SIG-M5 treated with dmso at 0.1 percent for 504 hours (cell line): ENCODE measurements at regions not wholly inside any gene's neighbourhood (a gene's known extent, or its start where the extent isn't known, plus 50 kb on each side); places are given as distances from the start of the nearest gene placed in this dataset.
"Not testable (repeated sequence)": the region's sequence is repeated elsewhere in the genome, so short reads cannot be mapped to it uniquely, and the experiment has no call there.

Source experiments
- DNase-seq: peaks from one replicate; lab custom pipeline; 2025; ENCODE audit not compliant: unreplicated experiment; lab: John Stamatoyannopoulos, UW

- DNase-seq = not testable (repeated sequence)
Observed at GRCh38 chr1:242914729-242915128, 340.4 kb downstream of the CEP170 start.

GRCh38 chr1:242912855-242913254 is 342.2 kb downstream of the CEP170 start:
- DNase-seq = not testable (repeated sequence)

GRCh38 chr1:242900558-242900957 is 354.5 kb downstream of the CEP170 start:
- DNase-seq = not testable (repeated sequence)

DNA sequence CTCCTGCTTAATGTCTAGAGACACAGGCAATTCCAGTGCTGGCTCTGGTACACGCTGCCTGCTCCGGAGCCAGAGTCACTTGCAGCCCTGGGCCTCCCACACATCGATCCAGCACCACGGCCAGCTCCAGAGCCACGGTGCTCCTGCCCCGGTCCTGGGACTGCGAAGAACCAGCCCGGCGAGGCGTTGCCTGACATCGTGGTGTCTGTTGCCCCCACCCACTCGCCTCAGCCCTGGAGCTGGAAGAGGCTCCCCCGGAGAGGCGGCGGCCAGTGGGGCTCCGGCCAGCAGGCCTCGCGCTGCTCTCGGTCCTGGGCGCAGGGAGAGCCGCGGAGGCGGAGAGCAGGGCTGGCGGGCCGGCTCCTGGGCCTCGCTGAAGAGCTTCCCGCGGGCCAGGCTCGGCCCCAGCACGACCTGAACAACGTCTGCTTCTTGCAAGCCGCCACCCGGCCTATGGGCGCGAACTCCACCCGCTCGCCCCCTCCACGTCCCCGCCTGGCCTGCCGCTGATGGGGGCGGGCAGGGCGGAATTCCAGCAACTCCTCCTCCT is 364.8 kb downstream of the CEP170 start:
- no peak for DNase-seq

DNA sequence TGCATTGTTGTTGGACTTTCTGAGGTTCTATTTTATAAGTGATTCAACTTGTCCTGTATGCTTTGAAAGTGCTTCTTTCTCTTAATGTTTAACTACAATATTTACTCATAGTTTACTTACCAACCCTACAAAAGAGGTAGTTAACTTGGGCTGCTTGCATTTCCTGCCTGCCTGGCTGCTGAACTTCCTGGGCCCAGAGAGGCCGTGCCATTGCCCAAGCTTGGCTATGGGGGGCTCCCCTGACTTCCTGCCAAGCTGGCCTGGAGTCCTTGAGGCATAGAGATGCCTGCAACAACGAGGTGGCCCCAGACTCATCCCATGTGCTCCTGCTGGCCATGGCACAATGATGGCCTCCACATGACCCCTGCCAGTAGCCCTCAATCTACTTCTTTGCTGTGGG is 361.6 kb upstream of the PLD5 start:
- DNase-seq = no peak

- DNase-seq = not testable (repeated sequence)
Observed at GRCh38 chr1:242880022-242880421, 355.5 kb upstream of the PLD5 start.

GRCh38 chr1:242877743-242878142 is 353.2 kb upstream of the PLD5 start:
- DNase-seq = no peak

- no peak for DNase-seq
Observed at GRCh38 chr1:242877229-242877628, 352.7 kb upstream of the PLD5 start.

DNA sequence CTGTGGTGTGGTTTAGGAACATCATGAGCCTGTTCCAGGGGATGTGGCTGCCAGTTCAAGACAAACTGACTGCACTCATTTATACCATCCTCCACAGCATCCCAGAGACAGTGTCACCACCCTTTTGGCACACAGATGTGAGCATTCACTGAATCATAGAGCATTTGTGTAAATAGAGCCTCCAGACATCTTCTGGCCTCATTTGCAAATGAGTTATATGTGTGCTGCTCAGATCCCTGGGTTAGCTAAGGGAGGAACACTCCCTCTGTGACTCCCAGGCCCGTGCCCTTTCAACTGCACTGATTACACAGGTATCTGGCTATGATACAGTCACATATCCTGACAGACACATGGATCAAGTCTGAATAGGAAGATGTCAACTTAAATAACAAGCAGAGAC is 351.5 kb upstream of the PLD5 start:
- no peak for DNase-seq

- no peak for DNase-seq
Observed at GRCh38 chr1:242873661-242874060, 349.2 kb upstream of the PLD5 start.

DNA sequence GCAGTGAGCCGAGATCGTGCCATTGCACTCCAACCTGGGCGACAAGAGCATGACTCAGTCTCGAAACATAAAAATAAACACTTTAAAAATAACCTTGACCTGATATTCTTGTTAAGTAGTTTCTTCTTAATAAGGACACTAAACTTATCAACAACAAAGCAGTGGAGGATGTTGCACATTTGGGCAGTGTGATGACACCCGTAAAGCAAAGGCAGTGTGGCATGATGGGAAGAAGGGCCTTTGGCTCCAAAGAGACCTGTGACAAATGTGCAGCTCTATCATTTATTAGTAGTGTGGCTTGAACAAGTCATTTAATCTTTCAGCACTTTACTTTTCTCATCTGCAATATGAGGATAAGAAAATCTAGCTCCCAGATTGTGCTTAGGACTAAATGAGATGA is 348.0 kb upstream of the PLD5 start:
- no peak for DNase-seq

GRCh38 chr1:242871471-242872030 is 347.1 kb upstream of the PLD5 start:
- DNase-seq = no peak

GRCh38 chr1:242870966-242871365 is 346.5 kb upstream of the PLD5 start:
- DNase-seq = no peak

- DNase-seq = no peak
Observed at GRCh38 chr1:242856289-242856688, 331.8 kb upstream of the PLD5 start.

GRCh38 chr1:242854466-242854865 is 330.0 kb upstream of the PLD5 start:
- no peak for DNase-seq

GRCh38 chr1:242847390-242847993 is 323.0 kb upstream of the PLD5 start:
- peak; percentile 41 for DNase-seq

DNA sequence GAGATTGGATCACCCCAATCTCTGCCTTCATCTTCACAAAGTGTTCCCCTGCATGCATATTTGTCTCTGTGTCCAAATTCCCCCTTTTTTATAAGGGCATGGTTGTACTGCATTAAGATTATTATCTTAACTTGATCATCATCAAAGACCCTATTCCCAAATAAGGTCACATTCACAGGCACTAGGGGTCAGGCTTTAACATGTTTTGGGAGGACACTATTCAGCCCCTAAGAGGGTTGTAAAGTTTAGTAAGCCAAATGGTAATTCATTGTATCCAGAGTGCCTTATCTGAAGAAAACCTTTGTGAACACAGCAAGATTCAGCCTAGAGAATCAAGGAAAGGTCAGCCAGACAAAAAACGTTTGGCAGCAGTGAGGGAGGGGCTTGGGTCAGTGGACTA is 317.6 kb upstream of the PLD5 start:
- DNase-seq = no peak

- DNase-seq = no peak
Observed at GRCh38 chr1:242839101-242839500, 314.6 kb upstream of the PLD5 start.

GRCh38 chr1:242836423-242836822 is 311.9 kb upstream of the PLD5 start:
- DNase-seq = no peak

GRCh38 chr1:242828828-242829227 is 304.3 kb upstream of the PLD5 start:
- no peak for DNase-seq

GRCh38 chr1:242828199-242828598 is 303.7 kb upstream of the PLD5 start:
- no peak for DNase-seq

DNA sequence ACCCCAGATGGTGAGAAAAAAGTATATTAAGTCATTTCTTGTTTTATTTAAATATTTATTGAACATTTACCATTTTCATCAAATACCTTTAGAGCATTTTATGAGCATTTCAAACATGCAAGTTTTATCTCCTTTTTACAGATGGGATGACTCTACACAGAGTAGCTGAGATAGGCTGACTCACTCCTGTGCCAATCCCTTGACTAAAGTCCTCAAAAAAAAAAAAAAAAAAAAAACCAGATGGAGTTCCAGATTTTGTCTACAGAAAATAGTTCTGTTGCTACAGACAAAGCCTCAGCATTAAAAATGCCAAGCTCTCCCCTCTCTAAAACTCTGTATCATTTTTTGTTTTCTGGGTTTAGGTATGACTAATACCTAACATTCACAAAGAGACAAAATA is 303.0 kb upstream of the PLD5 start:
- DNase-seq = no peak
